Spleen (tissue), 7 donors: ENCODE measurements at regions not wholly inside any gene's neighbourhood (a gene's known extent, or its start where the extent isn't known, plus 50 kb on each side); places are given as distances from the start of the nearest gene placed in this dataset.

Experiments
- CTCF ChIP-seq, 11 experiments: fragments of 200-600 bp in 7 of 11; fragments of 450-650 bp in 4 of 11; sonication (generic) in 4 of 11; IDR thresholded peaks in 8 of 11; conservative IDR thresholded peaks in 3 of 11; 1 replicate in 7 of 11; 2 replicates in 4 of 11; pipeline versions ENCODE4 v1.4.0 to v1.8.0; 2016 to 2021; ENCODE audit warnings: antibody characterized with exemption in 11 of 11, inconsistent platforms in 4 of 11, mild to moderate bottlenecking in 1 of 11
- POLR2A ChIP-seq, 3 donors: fragments of 450-650 bp; IDR thresholded peaks; one replicate each; pipeline ENCODE4 v1.5.1; 2017; ENCODE audit warnings: antibody characterized with exemption in 3 of 3, mild to moderate bottlenecking in 1 of 3
- POLR2AphosphoS5 ChIP-seq, 3 donors: sonication (generic); formaldehyde crosslinking; IDR thresholded peaks; one replicate each; pipeline ENCODE4 v1.5.1; 2017; ENCODE audit warnings: antibody characterized with exemption in 3 of 3
- donor health status: DM: no; HTN: no; CAD: no; lungs with moderate emphysema.
- donor health status: DM: no; HTN: no; CAD: no.
- donor health status: DM: no; HTN: no; CAD: no.

- TF ChIP-seq CTCF (IDR thresholded peaks at IDR 0.05 in 8 of 11, conservative IDR thresholded peaks at IDR 0.05 in 3 of 11) (no peak), POLR2A (IDR thresholded peaks at IDR 0.05) (no peak), POLR2AphosphoS5 (IDR thresholded peaks at IDR 0.05) (no peak)
Observed at GRCh38 chr6:14645221-14645620, 527.6 kb downstream of the CD83 start.
